Activated CD8-positive, alpha-beta memory T cell treated with anti-CD3 and anti-CD28 coated beads for 36 hours (primary cell): ENCODE measurements at regions not wholly inside any gene's neighbourhood (a gene's known extent, or its start where the extent isn't known, plus 50 kb on each side); places are given as distances from the start of the nearest gene placed in this dataset.

Experiments used
- CTCF ChIA-PET: fragments of 350-600 bp; sonication (Branson Sonifier 250); formaldehyde crosslinking; loops from one replicate; lab custom pipeline; 2021; ENCODE audit warnings: antibody characterized with exemption; lab: Charles Lee
- POLR2A ChIA-PET: fragments of 350-600 bp; sonication (Branson Sonifier 250); formaldehyde crosslinking; loops from one replicate; lab custom pipeline; 2021; ENCODE audit warnings: antibody characterized with exemption; lab: Charles Lee

DNA sequence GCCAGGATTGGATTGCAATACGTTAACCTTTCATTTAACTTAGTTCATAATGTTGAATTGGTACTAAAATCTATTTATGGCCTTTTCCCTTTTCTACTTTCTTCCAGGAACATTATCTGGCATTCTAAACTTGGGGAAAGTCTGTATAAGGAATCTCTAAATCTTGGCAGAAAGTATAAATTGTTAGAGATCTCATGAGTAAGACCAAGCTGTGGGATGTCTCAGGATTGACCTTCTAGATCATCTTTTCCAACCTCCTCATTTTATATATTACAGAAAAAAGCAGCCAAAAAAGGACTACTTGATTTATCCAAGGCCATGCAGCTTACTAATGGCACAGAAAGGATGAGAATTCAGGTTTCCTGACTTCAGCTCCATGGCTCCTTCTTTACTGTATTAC is 598.3 kb downstream of the INHBA start:
- ChIA-PET POLR2A (no interaction called here), CTCF (no interaction called here)

- CTCF ChIA-PET: no interaction called here
- POLR2A ChIA-PET: no interaction called here
Observed at GRCh38 chr7:41103331-41103730, 599.6 kb downstream of the INHBA start.

DNA sequence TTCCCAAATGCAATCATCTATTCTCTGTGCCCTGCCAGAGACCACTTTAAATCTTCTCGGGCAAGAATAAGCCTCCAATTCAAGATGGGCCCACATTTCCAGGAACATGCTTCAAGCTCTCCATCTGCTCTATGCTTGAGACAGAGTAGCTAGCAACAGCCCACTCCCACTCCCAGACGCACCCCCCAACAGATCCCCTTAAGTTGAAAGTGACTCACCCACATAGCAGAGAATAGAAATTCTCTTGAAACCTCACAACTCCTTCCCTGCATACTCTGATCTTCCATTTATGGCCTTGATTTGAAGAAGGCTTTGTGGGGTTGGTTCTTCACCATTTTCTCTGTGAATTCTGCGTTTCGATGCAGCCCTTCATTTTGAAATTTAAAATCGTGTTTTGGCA is 604.0 kb downstream of the INHBA start:
- ChIA-PET POLR2A (no interaction called here), CTCF (no interaction called here)

DNA sequence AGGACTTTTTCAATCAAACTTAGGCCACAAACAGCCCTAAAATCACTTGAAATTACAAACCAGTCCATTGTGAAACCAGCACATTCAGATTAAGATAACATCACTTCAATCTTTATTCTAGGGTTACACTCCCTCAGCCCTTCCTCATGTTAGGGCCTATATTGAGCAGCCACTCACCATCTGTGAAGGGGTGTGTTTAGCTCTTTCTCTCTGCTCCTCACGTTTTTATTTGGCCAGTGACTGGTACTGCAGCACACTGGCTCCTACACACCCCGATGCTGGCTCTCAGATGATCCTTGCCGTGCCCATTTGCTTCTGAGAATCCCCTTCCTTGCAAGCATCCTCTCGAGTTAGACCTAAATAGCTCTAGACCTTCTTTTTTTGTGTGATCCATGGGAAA is 604.5 kb downstream of the INHBA start:
- ChIA-PET POLR2A (no interaction called here), CTCF (no interaction called here)

DNA sequence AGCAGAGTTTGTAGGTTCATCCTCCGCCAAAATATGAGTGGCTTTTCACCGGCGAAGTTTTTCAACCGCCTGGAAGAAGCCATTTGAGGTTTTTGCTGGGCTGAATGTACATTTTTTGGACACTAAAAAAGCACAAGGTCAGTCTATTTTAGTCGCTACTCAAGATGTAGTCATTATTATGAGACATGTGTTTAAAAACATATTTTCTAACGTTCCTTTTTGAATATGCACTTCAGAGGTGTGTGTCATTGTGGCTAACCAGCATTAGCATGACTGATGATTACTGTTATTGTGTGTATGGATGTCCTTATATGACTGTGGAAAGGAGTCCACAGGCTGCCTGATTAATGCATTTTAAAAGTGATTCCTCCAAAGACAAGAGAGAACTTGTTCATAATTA is 605.4 kb downstream of the INHBA start:
- POLR2A ChIA-PET: no interaction called here
- CTCF ChIA-PET: no interaction called here

DNA sequence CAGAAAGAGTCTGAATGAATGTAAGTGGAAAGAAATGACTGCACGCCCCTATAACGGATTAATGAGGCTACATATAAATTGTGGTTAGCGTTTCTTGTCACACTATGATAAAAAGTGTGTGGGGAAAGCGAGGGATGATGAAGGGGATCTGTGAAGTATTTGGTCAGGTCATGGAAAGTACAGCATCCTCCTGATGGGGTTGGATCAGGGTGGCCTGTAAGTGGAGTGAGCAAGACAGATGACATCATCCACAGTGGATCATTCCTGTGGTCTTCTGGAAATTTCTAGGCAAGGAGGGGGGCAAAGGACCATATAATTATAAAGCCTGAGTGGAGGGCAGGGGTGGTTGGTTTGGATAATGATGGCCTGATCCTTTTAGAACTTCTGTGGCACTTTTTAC is 606.0 kb downstream of the INHBA start:
- CTCF ChIA-PET: no interaction called here
- POLR2A ChIA-PET: no interaction called here

DNA sequence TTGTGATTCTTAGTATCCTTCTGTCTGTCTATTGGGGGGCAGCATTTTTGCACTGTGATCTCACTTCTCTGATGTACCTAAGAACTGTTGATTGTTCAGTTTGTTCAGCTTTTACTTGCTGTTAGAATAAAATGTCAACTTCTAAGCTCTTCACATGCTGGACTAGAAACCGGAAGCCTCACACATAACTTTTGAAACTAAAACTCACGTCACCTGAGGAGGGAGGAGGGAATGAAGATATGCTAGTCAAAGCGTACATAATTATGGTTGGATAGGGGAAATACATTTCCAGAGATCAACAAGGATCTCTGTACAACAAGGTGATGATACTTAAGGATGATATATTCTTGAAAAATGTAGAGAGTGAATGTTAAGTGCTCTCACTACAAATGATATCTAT is 609.7 kb downstream of the INHBA start:
- ChIA-PET POLR2A (no interaction called here), CTCF (no interaction called here)

GRCh38 chr7:41085244-41085643 is 617.6 kb downstream of the INHBA start:
- CTCF ChIA-PET: no interaction called here
- POLR2A ChIA-PET: no interaction called here

- CTCF ChIA-PET: no interaction called here
- POLR2A ChIA-PET: no interaction called here
Observed at GRCh38 chr7:41084381-41084780, 618.5 kb downstream of the INHBA start.

DNA sequence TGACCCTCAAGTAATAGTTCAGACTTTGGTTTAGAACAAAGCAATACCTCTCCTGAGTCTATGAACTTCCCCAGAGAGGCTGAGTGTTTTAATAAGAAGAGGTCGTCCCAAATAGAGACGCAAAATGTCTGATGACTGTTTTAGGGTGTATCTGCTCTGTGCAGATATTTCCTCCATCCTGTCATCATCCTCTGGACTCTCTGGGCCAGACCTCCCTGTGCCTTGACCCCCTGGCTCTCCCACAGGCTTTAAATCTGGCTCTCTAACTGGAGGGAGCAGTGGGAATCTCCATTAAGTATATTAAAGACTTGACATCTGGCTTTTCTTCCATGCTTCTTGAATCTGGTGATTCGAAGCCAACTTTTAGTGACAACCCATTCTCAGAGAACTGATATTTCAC is 633.3 kb downstream of the INHBA start:
- CTCF ChIA-PET: no interaction called here
- POLR2A ChIA-PET: no interaction called here

- POLR2A ChIA-PET: no interaction called here
Observed at GRCh38 chr7:41067576-41067975, 635.3 kb downstream of the INHBA start.

DNA sequence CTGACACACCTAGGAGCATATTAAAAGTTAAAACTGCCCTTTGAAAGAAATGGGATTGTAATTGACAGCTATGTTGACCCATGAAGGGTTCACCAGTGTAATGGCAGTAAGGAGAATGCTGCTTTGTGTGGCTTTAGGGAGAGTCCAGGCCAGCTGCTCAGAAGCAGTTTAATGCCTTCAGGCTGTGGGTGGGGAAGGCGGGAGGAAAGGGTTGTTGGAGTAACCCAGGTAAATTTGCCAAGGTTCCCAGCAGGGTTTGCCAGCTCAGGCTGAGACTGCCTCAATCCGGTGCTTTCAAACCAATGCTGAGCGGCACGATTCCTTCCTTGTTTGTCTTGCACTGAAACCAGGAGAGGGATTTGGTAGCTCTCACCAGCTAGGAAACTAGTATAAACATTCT is 637.2 kb downstream of the INHBA start:
- POLR2A ChIA-PET: no interaction called here
- CTCF ChIA-PET: no interaction called here

More at GRCh38 chr7:41067576-41067975, 635.3 kb downstream of the INHBA start:
- CTCF ChIA-PET: no interaction called here

DNA sequence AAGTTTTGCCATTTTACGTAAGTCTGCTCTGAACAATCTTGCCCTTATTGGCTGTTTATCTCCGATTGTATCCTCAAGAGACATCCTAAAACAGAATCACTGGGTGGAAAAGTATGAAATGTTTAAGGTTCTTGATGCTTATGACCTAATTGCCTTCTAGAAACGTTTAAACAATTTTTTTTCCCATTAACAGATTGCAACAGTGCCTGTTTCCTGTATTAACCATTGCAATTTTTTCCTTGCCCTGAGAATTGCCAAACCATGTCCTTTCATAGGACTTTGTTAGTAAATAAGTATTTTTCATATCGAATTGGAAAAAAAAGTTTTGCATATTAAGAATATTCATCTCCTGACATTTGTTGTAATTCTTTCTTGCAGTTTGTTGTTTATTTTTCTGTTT is 639.8 kb downstream of the INHBA start:
- ChIA-PET POLR2A (no interaction called here), CTCF (no interaction called here)

GRCh38 chr7:41060796-41061195 is 642.1 kb downstream of the INHBA start:
- CTCF ChIA-PET: no interaction called here
- POLR2A ChIA-PET: no interaction called here

DNA sequence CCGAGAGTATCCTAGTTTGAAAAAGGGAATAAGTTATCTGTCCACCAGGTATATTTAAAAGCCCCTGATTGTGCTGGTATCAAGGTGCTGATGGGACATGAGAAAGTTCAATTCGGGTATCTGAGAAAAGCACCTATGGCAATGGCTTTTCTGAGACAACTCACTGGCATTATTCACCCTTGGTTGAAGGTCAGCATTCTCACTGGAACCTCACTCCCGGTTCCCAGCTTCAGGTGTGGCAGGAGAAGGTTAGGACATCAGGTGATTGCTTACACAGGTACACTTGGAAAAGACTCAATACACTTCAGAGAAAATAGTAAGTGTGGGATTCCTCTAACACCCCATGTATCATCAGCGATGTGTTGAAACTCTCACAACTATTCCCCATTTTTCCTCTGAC is 643.1 kb downstream of the INHBA start:
- CTCF ChIA-PET: no interaction called here
- POLR2A ChIA-PET: no interaction called here

- CTCF ChIA-PET: no interaction called here
- POLR2A ChIA-PET: no interaction called here
Observed at GRCh38 chr7:41058986-41059741, 643.7 kb downstream of the INHBA start.

- ChIA-PET CTCF (no interaction called here), POLR2A (no interaction called here)
Observed at GRCh38 chr7:41054960-41055661, 647.8 kb downstream of the INHBA start.

GRCh38 chr7:41053820-41054219 is 649.1 kb downstream of the INHBA start:
- ChIA-PET CTCF (no interaction called here), POLR2A (no interaction called here)

DNA sequence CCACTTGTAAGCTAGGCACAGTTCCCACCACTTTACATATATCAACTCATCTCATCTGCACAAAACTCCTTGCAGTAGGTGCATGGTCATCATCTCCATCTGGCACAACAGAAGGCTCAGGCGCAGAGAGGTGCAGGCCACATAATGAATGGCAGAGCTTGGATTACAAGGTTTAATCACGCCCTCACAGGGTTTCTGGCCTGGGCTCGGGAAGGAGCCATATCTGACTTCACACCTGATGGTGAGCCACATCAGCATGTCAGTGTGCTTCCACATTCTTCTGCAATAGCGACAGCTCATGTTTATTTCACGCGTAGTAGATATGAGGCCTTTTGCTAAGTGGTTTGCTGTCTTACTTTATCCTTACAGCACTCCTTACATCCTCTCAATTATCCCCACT is 650.2 kb downstream of the INHBA start:
- POLR2A ChIA-PET: no interaction called here
- CTCF ChIA-PET: no interaction called here

- CTCF ChIA-PET: no interaction called here
- POLR2A ChIA-PET: no interaction called here
Observed at GRCh38 chr7:41052201-41052600, 650.7 kb downstream of the INHBA start.

GRCh38 chr7:41051535-41051934 is 651.4 kb downstream of the INHBA start:
- ChIA-PET CTCF (no interaction called here), POLR2A (no interaction called here)
